ENCODE measurements at regions not wholly inside any gene's neighbourhood (a gene's known extent, or its start where the extent isn't known, plus 50 kb on each side); places are given as distances from the start of the nearest gene placed in this dataset.

- H3K9me3 ChIP-seq (ENCODE audit: control insufficient read depth, insufficient read depth, low read length), result no peaks in the 10 kb centered on the region
- no peak for TF ChIP-seq CTCF (IDR thresholded peaks at IDR 0.05)
- Mint-ChIP-seq H3K4me1 (no peaks in the 10 kb centered on the region), H3K9me3 (no peaks in the 10 kb centered on the region), H3K27ac (no peak overlapping the region), H3K4me3 (no peak overlapping the region), H3K27me3 (ENCODE audit: low read depth in 2 of 2) (peaks cover 10 to 27% of the 10 kb centered on the region in 2 donors), H3K36me3 (no peaks in the 10 kb centered on the region)
- no peaks in the 10 kb centered on the region for H3K36me3 ChIP-seq (ENCODE audit: control insufficient read depth, insufficient read depth, low read length)
- no peak for ATAC-seq
- no peak for DNase-seq
- no peaks in the 10 kb centered on the region for H3K27me3 ChIP-seq (ENCODE audit: control insufficient read depth, insufficient read depth, low read length)
- H3K4me3 ChIP-seq (ENCODE audit: low read length), result no peak overlapping the region
- intact Hi-C loops (cut with micrococcal nuclease), result no loop called here
- WGBS (ENCODE audit: insufficient coverage), result no CpG with 5 or more reads among the region's 2 CpGs
- no peaks in the 10 kb centered on the region for H3K4me1 ChIP-seq (ENCODE audit: control insufficient read depth, insufficient read depth, low read length)
- H3K27ac ChIP-seq (ENCODE audit: low read length), result no peak overlapping the region
Observed at GRCh38 chr9:593809-594208, 247.7 kb upstream of the DMRT1 start.

GRCh38 chr9:596703-597102, 244.8 kb upstream of the DMRT1 start:
- Mint-ChIP-seq H3K4me3 (no peak overlapping the region), H3K36me3 (no peaks in the 10 kb centered on the region), H3K27ac (no peak overlapping the region), H3K4me1 (no peaks in the 10 kb centered on the region), H3K27me3 (ENCODE audit: low read depth in 2 of 2) (peaks cover 15 to 35% of the 10 kb centered on the region in 2 donors), H3K9me3 (no peaks in the 10 kb centered on the region)
- TF ChIP-seq CTCF (IDR thresholded peaks at IDR 0.05), result no peak
- DNase-seq (no peak), ATAC-seq (no peak)
- Histone ChIP-seq H3K4me3 (ENCODE audit: low read length) (no peak overlapping the region), H3K27me3 (ENCODE audit: control insufficient read depth, insufficient read depth, low read length) (no peaks in the 10 kb centered on the region), H3K27ac (ENCODE audit: low read length) (no peak overlapping the region), H3K36me3 (ENCODE audit: control insufficient read depth, insufficient read depth, low read length) (no peaks in the 10 kb centered on the region), H3K4me1 (ENCODE audit: control insufficient read depth, insufficient read depth, low read length) (no peaks in the 10 kb centered on the region), H3K9me3 (ENCODE audit: control insufficient read depth, insufficient read depth, low read length) (no peaks in the 10 kb centered on the region)
- 100% methylated on average over 1 of the region's 2 CpGs for WGBS (ENCODE audit: insufficient coverage)
- intact Hi-C loops (cut with micrococcal nuclease), result no loop called here

DNA sequence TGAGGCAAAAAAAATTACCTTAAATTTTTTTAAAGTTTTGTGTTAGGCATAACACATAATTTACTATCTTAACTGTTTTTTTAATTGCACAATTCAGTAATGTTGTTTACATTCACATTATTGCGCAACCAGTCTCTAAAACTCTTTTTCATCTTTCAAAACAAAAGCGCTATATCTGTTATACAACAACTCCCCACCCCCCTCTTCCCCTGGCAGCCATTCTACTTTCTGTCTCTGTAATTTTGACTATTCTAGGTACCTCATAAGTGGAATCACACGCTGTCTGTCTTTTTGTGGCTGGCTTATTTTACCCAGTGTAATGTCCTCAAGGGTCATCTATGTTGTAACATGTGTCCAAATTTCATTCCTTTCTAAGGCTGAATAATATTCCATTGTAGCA, 241.5 kb upstream of the DMRT1 start:
- Histone ChIP-seq H3K9me3 (ENCODE audit: control insufficient read depth, insufficient read depth, low read length) (no peaks in the 10 kb centered on the region), H3K27me3 (ENCODE audit: control insufficient read depth, insufficient read depth, low read length) (peaks cover 2% of the 10 kb centered on the region), H3K4me3 (ENCODE audit: low read length) (no peak overlapping the region), H3K27ac (ENCODE audit: low read length) (no peak overlapping the region), H3K36me3 (ENCODE audit: control insufficient read depth, insufficient read depth, low read length) (no peaks in the 10 kb centered on the region), H3K4me1 (ENCODE audit: control insufficient read depth, insufficient read depth, low read length) (no peaks in the 10 kb centered on the region)
- Mint-ChIP-seq H3K9me3 (no peaks in the 10 kb centered on the region), H3K27ac (no peak overlapping the region), H3K36me3 (no peaks in the 10 kb centered on the region), H3K27me3 (ENCODE audit: low read depth in 2 of 2) (peaks cover 12 to 26% of the 10 kb centered on the region in 2 donors), H3K4me3 (no peak overlapping the region), H3K4me1 (no peaks in the 10 kb centered on the region)
- intact Hi-C loops (cut with micrococcal nuclease), result no loop called here
- 93% methylated on average over 3 of the region's 3 CpGs for WGBS (ENCODE audit: insufficient coverage)
- DNase-seq (no peak), ATAC-seq (no peak)
- no peak for TF ChIP-seq CTCF (IDR thresholded peaks at IDR 0.05)

DNA sequence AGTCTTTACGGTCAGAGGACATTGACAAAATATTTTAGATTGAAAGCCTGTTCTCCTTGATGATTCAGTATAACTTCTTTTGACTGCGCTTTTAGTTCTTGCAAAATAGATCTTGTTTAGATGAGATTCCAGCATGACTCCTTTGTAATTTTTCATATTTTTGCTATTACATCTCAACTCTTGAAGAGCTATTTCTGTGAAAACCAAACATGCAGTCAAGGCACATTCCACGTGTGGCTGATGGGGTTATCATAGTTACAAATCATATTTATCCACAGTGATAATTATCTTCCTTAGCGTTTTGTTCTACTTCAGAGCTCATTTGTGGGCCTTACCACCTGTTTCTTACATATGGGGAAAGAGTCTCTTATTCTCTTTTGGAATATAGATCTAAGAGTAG, 238.8 kb upstream of the DMRT1 start:
- Mint-ChIP-seq H3K4me1 (no peaks in the 10 kb centered on the region), H3K27ac (no peak overlapping the region), H3K36me3 (no peaks in the 10 kb centered on the region), H3K4me3 (no peak overlapping the region), H3K9me3 (no peaks in the 10 kb centered on the region), H3K27me3 (ENCODE audit: low read depth in 2 of 2) (peaks cover 14 to 32% of the 10 kb centered on the region in 2 donors)
- Histone ChIP-seq H3K9me3 (ENCODE audit: control insufficient read depth, insufficient read depth, low read length) (no peaks in the 10 kb centered on the region), H3K4me3 (ENCODE audit: low read length) (no peak overlapping the region), H3K27ac (ENCODE audit: low read length) (no peak overlapping the region), H3K36me3 (ENCODE audit: control insufficient read depth, insufficient read depth, low read length) (no peaks in the 10 kb centered on the region), H3K27me3 (ENCODE audit: control insufficient read depth, insufficient read depth, low read length) (peaks cover 2% of the 10 kb centered on the region), H3K4me1 (ENCODE audit: control insufficient read depth, insufficient read depth, low read length) (no peaks in the 10 kb centered on the region)
- DNase-seq (no peak), ATAC-seq (no peak)
- no peak for TF ChIP-seq CTCF (IDR thresholded peaks at IDR 0.05)
- intact Hi-C loops (cut with micrococcal nuclease), result no loop called here
- WGBS (ENCODE audit: insufficient coverage), result 84% methylated on average over 2 of the region's 4 CpGs
